Kidney (tissue), 13 donors: ENCODE measurements at regions not wholly inside any gene's neighbourhood (a gene's known extent, or its start where the extent isn't known, plus 50 kb on each side); places are given as distances from the start of the nearest gene placed in this dataset.

ENCODE experiments used
- DNase-seq, 5 donors: peaks; one replicate each; pipeline ENCODE4 v3.0.0-alpha.2; 2013 to 2020
- FAIRE-seq: peaks from 2 replicates; lab custom pipeline; 2012; peaks lifted over from hg19 to GRCh38; lab: Jason Lieb, UNC
- H3K27ac ChIP-seq, 2 donors: one replicate each; pipeline ENCODE4 v1.7.0; 2013; ENCODE audit warnings: low read depth in 2 of 2, low read length in 2 of 2, inconsistent platforms in 1 of 2
- H3K27me3 ChIP-seq: one replicate; pipeline ENCODE4 v1.7.1; 2013; ENCODE audit warnings: low read length, inconsistent platforms; ENCODE audit not compliant: control insufficient read depth, insufficient read depth
- H3K36me3 ChIP-seq, 3 donors: one replicate each; pipeline versions ENCODE4 v1.7.0 to v1.7.1; 2013; ENCODE audit warnings: low read length in 3 of 3, control low read depth in 1 of 3, inconsistent platforms in 1 of 3; ENCODE audit not compliant: insufficient read depth in 3 of 3, control insufficient read depth in 2 of 3
- H3K4me1 ChIP-seq, 3 donors: one replicate each; pipeline versions ENCODE4 v1.7.0 to v1.7.1; 2013; ENCODE audit warnings: low read length in 3 of 3, inconsistent platforms in 1 of 3, low read depth in 1 of 3; ENCODE audit not compliant: control insufficient read depth in 2 of 3, insufficient read depth in 2 of 3
- H3K4me3 ChIP-seq, 3 donors: one replicate each; pipeline versions ENCODE4 v1.7.0 to v1.8.1; 2013; ENCODE audit warnings: low read length in 3 of 3, control low read depth in 1 of 3, inconsistent platforms in 1 of 3
- H3K9ac ChIP-seq, 3 donors: one replicate each; pipeline versions ENCODE4 v1.7.0 to v1.7.1; 2013; ENCODE audit warnings: low read length in 3 of 3, control low read depth in 1 of 3, inconsistent platforms in 1 of 3
- H3K9me3 ChIP-seq, 3 donors: one replicate each; pipeline versions ENCODE4 v1.7.0 to v1.7.1; 2013; ENCODE audit warnings: low read length in 3 of 3, control low read depth in 1 of 3, inconsistent platforms in 1 of 3; ENCODE audit not compliant: control insufficient read depth in 2 of 3, insufficient read depth in 1 of 3
- intact Hi-C: fragments of 100-400 bp; cut with DNase I; formaldehyde crosslinking; loops from one replicate; pipeline ENCODE4 v1.11.1; 2022
- TF ChIP-seq, protein P1 (sequence below): IDR thresholded peaks from 3 replicates; pipeline ENCODE4 v1.5.1; 2012; ENCODE audit warnings: mild to moderate bottlenecking, moderate library complexity, borderline replicate concordance; ENCODE audit not compliant: insufficient read depth; ENCODE audit errors: extremely low read depth
- donor health status: control.
- donor health status: control.
- donor health status: control.
- donor health status: control.
- donor health status: control.
- donor health status: DM: yes; HTN: yes; CAD: no.
- donor health status: Normal renal cell carcinoma (clear cell type).

DNA sequence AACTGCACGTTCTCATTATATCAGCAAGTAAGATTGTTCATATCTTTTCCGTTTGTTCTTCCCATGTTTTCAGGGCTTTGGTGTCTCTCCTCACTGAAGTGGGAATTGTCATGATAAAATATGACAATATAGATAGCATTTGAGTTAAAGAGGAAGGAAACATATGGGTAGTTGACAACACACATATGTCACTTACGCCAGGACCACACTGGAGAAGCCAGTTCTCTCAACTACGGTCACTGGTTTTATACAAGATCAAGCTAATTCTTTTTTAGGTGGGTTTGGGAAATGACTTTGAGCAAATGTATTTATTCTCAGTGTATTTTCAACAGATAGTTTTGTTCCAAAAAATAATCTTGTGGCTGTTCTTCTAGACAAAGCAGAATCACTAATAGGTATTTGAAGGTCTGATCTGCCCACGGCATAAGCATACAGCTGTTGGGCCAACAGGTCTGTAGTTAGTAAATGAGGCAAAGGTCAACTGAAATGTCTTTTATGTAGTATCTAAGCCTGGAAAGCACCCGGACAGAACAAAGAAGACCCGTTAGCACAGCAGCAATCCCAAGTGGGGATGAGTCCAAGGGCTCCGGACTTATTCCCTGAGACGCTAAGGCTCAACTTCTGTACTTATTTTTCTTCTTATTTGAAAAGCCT is 433.6 kb upstream of the ZP4 start:
- H3K4me1 ChIP-seq = no peaks in the 10 kb centered on the region
- H3K27me3 ChIP-seq = no peaks in the 10 kb centered on the region
- H3K9me3 ChIP-seq = no peaks in the 10 kb centered on the region
- no peak for DNase-seq
- no peak overlapping the region for H3K9ac ChIP-seq
- no peak overlapping the region for H3K27ac ChIP-seq
- no peak overlapping the region for H3K4me3 ChIP-seq
- no peaks in the 10 kb centered on the region for H3K36me3 ChIP-seq
- TF ChIP-seq, protein P1, sequence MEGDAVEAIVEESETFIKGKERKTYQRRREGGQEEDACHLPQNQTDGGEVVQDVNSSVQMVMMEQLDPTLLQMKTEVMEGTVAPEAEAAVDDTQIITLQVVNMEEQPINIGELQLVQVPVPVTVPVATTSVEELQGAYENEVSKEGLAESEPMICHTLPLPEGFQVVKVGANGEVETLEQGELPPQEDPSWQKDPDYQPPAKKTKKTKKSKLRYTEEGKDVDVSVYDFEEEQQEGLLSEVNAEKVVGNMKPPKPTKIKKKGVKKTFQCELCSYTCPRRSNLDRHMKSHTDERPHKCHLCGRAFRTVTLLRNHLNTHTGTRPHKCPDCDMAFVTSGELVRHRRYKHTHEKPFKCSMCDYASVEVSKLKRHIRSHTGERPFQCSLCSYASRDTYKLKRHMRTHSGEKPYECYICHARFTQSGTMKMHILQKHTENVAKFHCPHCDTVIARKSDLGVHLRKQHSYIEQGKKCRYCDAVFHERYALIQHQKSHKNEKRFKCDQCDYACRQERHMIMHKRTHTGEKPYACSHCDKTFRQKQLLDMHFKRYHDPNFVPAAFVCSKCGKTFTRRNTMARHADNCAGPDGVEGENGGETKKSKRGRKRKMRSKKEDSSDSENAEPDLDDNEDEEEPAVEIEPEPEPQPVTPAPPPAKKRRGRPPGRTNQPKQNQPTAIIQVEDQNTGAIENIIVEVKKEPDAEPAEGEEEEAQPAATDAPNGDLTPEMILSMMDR = no peak
- FAIRE-seq = no peak
- intact Hi-C loops = no loop called here

DNA sequence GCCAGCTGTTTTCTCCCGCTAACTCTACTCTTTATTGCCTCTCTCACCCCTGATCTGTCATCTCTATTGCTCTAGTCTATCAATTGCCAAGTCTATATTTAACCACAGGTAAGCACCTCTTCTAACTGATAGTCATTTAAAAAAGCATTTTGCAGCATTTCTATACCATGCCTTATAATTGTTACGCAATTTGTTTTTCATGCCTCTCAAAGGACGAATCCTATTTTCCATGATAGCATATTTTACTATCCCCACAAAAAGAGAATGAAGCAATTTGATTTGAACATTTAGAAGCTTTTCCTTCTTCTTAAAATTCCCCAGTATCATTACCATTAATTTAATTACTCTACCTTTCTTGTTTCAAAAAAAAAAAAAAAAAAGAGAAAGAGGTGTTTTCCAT is 432.8 kb upstream of the ZP4 start:
- Histone ChIP-seq H3K9me3 (no peaks in the 10 kb centered on the region), H3K36me3 (no peaks in the 10 kb centered on the region), H3K4me1 (no peaks in the 10 kb centered on the region), H3K27me3 (no peaks in the 10 kb centered on the region), H3K9ac (no peak overlapping the region), H3K27ac (no peak overlapping the region), H3K4me3 (no peak overlapping the region)
- intact Hi-C loops = no loop called here
- FAIRE-seq (no peak), DNase-seq (no peak)
- TF ChIP-seq, protein P1 = no peak

DNA sequence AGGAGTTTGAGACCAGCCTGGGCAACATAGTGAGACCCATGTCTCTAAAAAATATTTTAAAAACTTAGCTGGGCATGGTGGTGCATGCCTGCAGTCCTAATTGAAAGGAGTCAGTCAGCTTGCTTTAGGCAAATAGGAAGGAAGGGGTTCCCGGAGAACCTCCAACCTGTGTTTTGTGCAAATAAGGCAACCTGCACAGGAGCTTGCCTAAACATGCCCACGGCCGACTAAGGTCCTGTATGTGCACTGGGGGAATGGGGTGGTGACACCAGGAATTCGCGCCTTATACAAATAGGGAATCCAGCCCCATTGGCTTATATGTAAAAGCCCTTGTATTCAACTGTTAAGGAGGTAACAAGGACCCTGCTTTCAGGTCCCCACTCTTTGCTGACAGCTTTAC is 429.2 kb upstream of the ZP4 start:
- Histone ChIP-seq H3K4me1 (no peaks in the 10 kb centered on the region), H3K4me3 (no peak overlapping the region), H3K27me3 (no peaks in the 10 kb centered on the region), H3K36me3 (no peaks in the 10 kb centered on the region), H3K27ac (no peak overlapping the region), H3K9me3 (no peaks in the 10 kb centered on the region), H3K9ac (no peak overlapping the region)
- FAIRE-seq (no peak), DNase-seq (no peak)
- TF ChIP-seq, protein P1 = no peak
- intact Hi-C loops = no loop called here
